ENCODE measurements at regions not wholly inside any gene's neighbourhood (a gene's known extent, or its start where the extent isn't known, plus 50 kb on each side); places are given as distances from the start of the nearest gene placed in this dataset.
"Not testable (repeated sequence)": the region's sequence is repeated elsewhere in the genome, so short reads cannot be mapped to it uniquely, and the experiment has no call there.

- DNase-seq (ENCODE audit: low read depth) = no peak
Observed at GRCh38 chr6:67237277-67237676, 1397.8 kb upstream of the ADGRB3 start.

- DNase-seq (ENCODE audit: low read depth) = no peak
Observed at GRCh38 chr6:67231092-67231491, 1404.0 kb upstream of the ADGRB3 start.

- DNase-seq (ENCODE audit: low read depth) = no peak
Observed at GRCh38 chr6:67224989-67225388, 1410.1 kb upstream of the ADGRB3 start.

- DNase-seq (ENCODE audit: low read depth) = no peak
Observed at GRCh38 chr6:67221226-67221625, 1413.9 kb upstream of the ADGRB3 start.

GRCh38 chr6:67219346-67219745 lies 1415.7 kb upstream of the ADGRB3 start:
- DNase-seq (ENCODE audit: low read depth) = no peak

GRCh38 chr6:67212584-67212983 lies 1422.5 kb upstream of the ADGRB3 start:
- DNase-seq (ENCODE audit: low read depth) = no peak

- no peak for DNase-seq (ENCODE audit: low read depth)
Observed at GRCh38 chr6:67210450-67210849, 1424.6 kb upstream of the ADGRB3 start.

GRCh38 chr6:67201563-67201962 lies 1433.5 kb upstream of the ADGRB3 start:
- DNase-seq (ENCODE audit: low read depth) = no peak

GRCh38 chr6:67200626-67201403 lies 1434.3 kb upstream of the ADGRB3 start:
- DNase-seq (ENCODE audit: low read depth) = no peak

GRCh38 chr6:67199425-67199824 lies 1435.7 kb upstream of the ADGRB3 start:
- DNase-seq (ENCODE audit: low read depth) = no peak

GRCh38 chr6:67190733-67191132 lies 1444.3 kb upstream of the ADGRB3 start:
- DNase-seq (ENCODE audit: low read depth) = no peak

GRCh38 chr6:67184405-67184804 lies 1450.7 kb upstream of the ADGRB3 start:
- no peak for DNase-seq (ENCODE audit: low read depth)

GRCh38 chr6:67175101-67175500 lies 1460.0 kb upstream of the ADGRB3 start:
- DNase-seq (ENCODE audit: low read depth) = no peak

GRCh38 chr6:67165606-67166005 lies 1458.6 kb upstream of the EYS start:
- no peak for DNase-seq (ENCODE audit: low read depth)

GRCh38 chr6:67160820-67161219 lies 1453.8 kb upstream of the EYS start:
- DNase-seq (ENCODE audit: low read depth) = no peak

GRCh38 chr6:67141005-67141404 lies 1434.0 kb upstream of the EYS start:
- DNase-seq (ENCODE audit: low read depth) = no peak

GRCh38 chr6:67133973-67134372 lies 1426.9 kb upstream of the EYS start:
- DNase-seq (ENCODE audit: low read depth) = no peak

- no peak for DNase-seq (ENCODE audit: low read depth)
Observed at GRCh38 chr6:67131827-67132226, 1424.8 kb upstream of the EYS start.

GRCh38 chr6:67129780-67130179 lies 1422.8 kb upstream of the EYS start:
- no peak for DNase-seq (ENCODE audit: low read depth)

- DNase-seq (ENCODE audit: low read depth) = no peak
Observed at GRCh38 chr6:67127041-67127440, 1420.0 kb upstream of the EYS start.

- no peak for DNase-seq (ENCODE audit: low read depth)
Observed at GRCh38 chr6:67121115-67121514, 1414.1 kb upstream of the EYS start.

- no peak for DNase-seq (ENCODE audit: low read depth)
Observed at GRCh38 chr6:67112120-67112519, 1405.1 kb upstream of the EYS start.

- DNase-seq (ENCODE audit: low read depth) = no peak
Observed at GRCh38 chr6:67102743-67103142, 1395.7 kb upstream of the EYS start.

- not testable (repeated sequence) for DNase-seq (ENCODE audit: low read depth)
Observed at GRCh38 chr6:67095618-67096226, 1388.7 kb upstream of the EYS start.

Measured in forelimb muscle (tissue), 1 donor.